H9 (cell line): ENCODE measurements at regions not wholly inside any gene's neighbourhood (a gene's known extent, or its start where the extent isn't known, plus 50 kb on each side); places are given as distances from the start of the nearest gene placed in this dataset.
"Not testable (repeated sequence)": the region's sequence is repeated elsewhere in the genome, so short reads cannot be mapped to it uniquely, and the experiment has no call there.

Experiments
- DNase-seq: peaks from one replicate; pipeline ENCODE4 v3.0.0-alpha.2; 2017
- H2AFZ ChIP-seq: one replicate; pipeline ENCODE4 v1.6.1; 2013; ENCODE audit warnings: mild to moderate bottlenecking, low read length, control low read depth, moderate library complexity
- H2AK5ac ChIP-seq: 2 replicates; pipeline ENCODE4 v1.6.1; 2013; ENCODE audit warnings: low read length, control low read depth, mixed read lengths; ENCODE audit not compliant: insufficient read length
- H2BK120ac ChIP-seq: one replicate; pipeline ENCODE4 v1.6.1; 2013; ENCODE audit warnings: low read depth, mild to moderate bottlenecking, low read length, control low read depth, inconsistent platforms; ENCODE audit not compliant: poor library complexity, severe bottlenecking
- H2BK12ac ChIP-seq: 2 replicates; pipeline ENCODE4 v1.6.1; 2013; ENCODE audit warnings: low read length, control low read depth, mixed read lengths, low read depth; ENCODE audit not compliant: insufficient read length
- H2BK15ac ChIP-seq: 2 replicates; pipeline ENCODE4 v1.6.1; 2013; ENCODE audit warnings: low read depth, low read length, control low read depth
- H2BK20ac ChIP-seq: one replicate; pipeline ENCODE4 v1.6.1; 2013; ENCODE audit warnings: low read depth, mild to moderate bottlenecking, low read length, control low read depth, inconsistent platforms; ENCODE audit not compliant: poor library complexity, severe bottlenecking
- H2BK5ac ChIP-seq: 2 replicates; pipeline ENCODE4 v1.6.1; 2013; ENCODE audit warnings: low read length, control low read depth, mixed read lengths; ENCODE audit not compliant: insufficient read length
- H3K14ac ChIP-seq: 2 replicates; pipeline ENCODE4 v1.6.1; 2013; ENCODE audit warnings: low read length, control low read depth; ENCODE audit not compliant: insufficient read depth
- H3K18ac ChIP-seq: 2 replicates; pipeline ENCODE4 v1.6.1; 2013; ENCODE audit warnings: low read depth, mild to moderate bottlenecking, mixed read lengths, low read length, control low read depth; ENCODE audit not compliant: insufficient read length
- H3K23ac ChIP-seq: 2 replicates; pipeline ENCODE4 v1.6.1; 2013; ENCODE audit warnings: low read length, control low read depth, mixed read lengths, low read depth; ENCODE audit not compliant: insufficient read length
- H3K23me2 ChIP-seq: 2 replicates; pipeline ENCODE4 v1.6.1; 2013; ENCODE audit warnings: low read depth, mild to moderate bottlenecking, mixed read lengths, low read length, control low read depth; ENCODE audit not compliant: insufficient read length, poor library complexity, severe bottlenecking
- H3K27ac ChIP-seq: 2 replicates; pipeline ENCODE4 v1.5.1; 2013; ENCODE audit warnings: low read length, control low read depth, mixed read lengths, low read depth; ENCODE audit not compliant: insufficient read length
- H3K27me3 ChIP-seq: 2 replicates; pipeline ENCODE4 v1.6.1; 2013; ENCODE audit warnings: low read length, control low read depth, inconsistent platforms; ENCODE audit not compliant: insufficient read depth
- H3K4ac ChIP-seq: 2 replicates; pipeline ENCODE4 v1.6.1; 2013; ENCODE audit warnings: low read depth, mild to moderate bottlenecking, control low read depth, inconsistent platforms, low read length, moderate library complexity
- H3K4me1 ChIP-seq: 2 replicates; pipeline ENCODE4 v1.6.1; 2013; ENCODE audit warnings: low read length, control low read depth, inconsistent platforms; ENCODE audit not compliant: insufficient read depth
- H3K4me2 ChIP-seq: 2 replicates; pipeline ENCODE4 v1.6.1; 2013; ENCODE audit warnings: low read length, control low read depth, mixed read lengths; ENCODE audit not compliant: insufficient read length, insufficient read depth
- H3K56ac ChIP-seq: 2 replicates; pipeline ENCODE4 v1.6.1; 2013; ENCODE audit warnings: low read depth, mild to moderate bottlenecking, mixed read lengths, low read length, control low read depth; ENCODE audit not compliant: insufficient read length
- H3K79me1 ChIP-seq: 2 replicates; pipeline ENCODE4 v1.6.1; 2013; ENCODE audit warnings: low read depth, mild to moderate bottlenecking, moderate library complexity, low read length, control low read depth, inconsistent platforms; ENCODE audit not compliant: insufficient read depth, poor library complexity, severe bottlenecking
- H3K79me2 ChIP-seq: 2 replicates; pipeline ENCODE4 v1.6.1; 2013; ENCODE audit warnings: low read length, control low read depth, inconsistent platforms; ENCODE audit not compliant: insufficient read depth
- H3K9ac ChIP-seq: 2 replicates; pipeline ENCODE4 v1.6.1; 2013; ENCODE audit warnings: low read length, control low read depth, mixed read lengths; ENCODE audit not compliant: insufficient read length; ENCODE audit errors: extremely low read depth
- H3K9me3 ChIP-seq: one replicate; pipeline ENCODE4 v1.6.1; 2013; ENCODE audit warnings: low read depth, low read length, inconsistent platforms; ENCODE audit not compliant: control insufficient read depth
- H3T11ph ChIP-seq: one replicate; pipeline ENCODE4 v1.6.1; 2013; ENCODE audit warnings: mild to moderate bottlenecking, low read length, control low read depth, inconsistent platforms
- H4K20me1 ChIP-seq: one replicate; pipeline ENCODE4 v1.6.1; 2013; ENCODE audit not compliant: control insufficient read depth, insufficient read length, insufficient read depth
- H4K5ac ChIP-seq: 2 replicates; pipeline ENCODE4 v1.6.1; 2013; ENCODE audit warnings: low read depth, mild to moderate bottlenecking, mixed read lengths, low read length, control low read depth; ENCODE audit not compliant: insufficient read length
- H4K8ac ChIP-seq: replicated peaks from 2 replicates; pipeline ENCODE4 v1.6.1; 2013; ENCODE audit warnings: low read length, control low read depth, mixed read lengths, low read depth; ENCODE audit not compliant: insufficient read length
- H4K91ac ChIP-seq: 2 replicates; pipeline ENCODE4 v1.6.1; 2013; ENCODE audit warnings: low read depth, mild to moderate bottlenecking, moderate library complexity, mixed read lengths, low read length, control low read depth; ENCODE audit not compliant: insufficient read length
- H3K27ac Mint-ChIP-seq, 3 experiments: 2 replicates in 2 of 3; 3 replicates in 1 of 3; pipeline ENCODE4 v1.8.0; 2020 to 2021; ENCODE audit warnings: mixed read lengths in 3 of 3, mild to moderate bottlenecking in 1 of 3, moderate library complexity in 1 of 3
- H3K27me3 Mint-ChIP-seq: 2 replicates; pipeline ENCODE4 v1.8.0; 2021; ENCODE audit warnings: low read depth, mild to moderate bottlenecking, moderate library complexity, mixed read lengths
- H3K36me3 Mint-ChIP-seq, 3 experiments: 2 replicates in 2 of 3; 3 replicates in 1 of 3; pipeline ENCODE4 v1.8.0; 2020 to 2021; ENCODE audit warnings: low read depth in 3 of 3, mixed read lengths in 3 of 3; ENCODE audit not compliant: insufficient read depth in 1 of 3
- H3K4me1 Mint-ChIP-seq, 2 experiments: 2 replicates each; pipeline ENCODE4 v1.8.0; 2020; ENCODE audit warnings: mixed read lengths in 2 of 2
- H3K4me3 Mint-ChIP-seq, 2 experiments: 2 replicates in 1 of 2; 3 replicates in 1 of 2; pipeline ENCODE4 v1.8.0; 2020 to 2021; ENCODE audit warnings: mild to moderate bottlenecking in 2 of 2, mixed read lengths in 2 of 2, moderate library complexity in 1 of 2
- H3K9me3 Mint-ChIP-seq, 2 experiments: 2 replicates in 1 of 2; 3 replicates in 1 of 2; pipeline ENCODE4 v1.8.0; 2020; ENCODE audit warnings: mild to moderate bottlenecking in 2 of 2, mixed read lengths in 2 of 2, moderate library complexity in 1 of 2
- CTCF ChIP-seq: fragments of 200-600 bp; sonication (generic); conservative IDR thresholded peaks from 3 replicates; pipeline ENCODE4 v1.8.0; 2021; ENCODE audit warnings: antibody characterized with exemption, mild to moderate bottlenecking
- WGBS: extraction: QIAGEN DNeasy Blood & Tissue Kit; methylation state at CpG from one replicate; pipeline ENCODE4 v1.1.7; 2013; ENCODE audit warnings: missing lambda C conversion rate, low lambda C conversion rate, mixed read lengths; ENCODE audit not compliant: insufficient read length; ENCODE audit errors: extremely low coverage; 5-methylcytosine and 5-hydroxymethylcytosine counted together

- Mint-ChIP-seq H3K36me3 (0 out of 7 replicates have a peak, but pooled peaks cover 0 to 3% (median 0%) of the 10 kb centered on the region in 3 experiments), H3K27ac (no peak overlapping the region; a peak in 1 of 7 replicates), H3K27me3 (no peaks in the 10 kb centered on the region), H3K9me3 (peaks cover 0 to 3% of the 10 kb centered on the region in 2 experiments; a peak in 1 of 5 replicates), H3K4me1 (peaks cover 0 to 4% of the 10 kb centered on the region in 2 experiments; a peak in 2 of 4 replicates), H3K4me3 (no peak overlapping the region)
- Histone ChIP-seq H3K4me1 (no peaks in the 10 kb centered on the region), H3K23ac (no peak overlapping the region), H2BK12ac (no peak overlapping the region), H3K9me3 (no peaks in the 10 kb centered on the region), H3K23me2 (no peaks in the 10 kb centered on the region), H3K79me1 (no peaks in the 10 kb centered on the region), H4K91ac (no peak overlapping the region), H2BK20ac (no peak overlapping the region), H2BK120ac (no peak overlapping the region), H2BK15ac (no peak overlapping the region), H3K9ac (no peak overlapping the region), H3K27ac (no peak overlapping the region), H4K20me1 (no peaks in the 10 kb centered on the region), H3K4ac (no peak overlapping the region), H2AFZ (no peak overlapping the region), H3T11ph (no peak overlapping the region), H3K79me2 (no peaks in the 10 kb centered on the region), H4K5ac (no peak overlapping the region), H4K8ac (no peak overlapping the region), H3K14ac (no peak overlapping the region), H3K4me2 (no peak overlapping the region), H2BK5ac (no peak overlapping the region), H3K56ac (no peak overlapping the region), H2AK5ac (no peak overlapping the region), H3K27me3 (no peaks in the 10 kb centered on the region), H3K18ac (no peak overlapping the region)
- WGBS = no CpG with 5 or more reads among the region's 1 CpG
- no peak for TF ChIP-seq CTCF
- DNase-seq = no peak
Measured at GRCh38 chr7:16086743-16087142, 334.6 kb downstream of the CRPPA start.

- not testable (repeated sequence) for H2BK5ac ChIP-seq, H3K9me3 Mint-ChIP-seq, H3K27me3 Mint-ChIP-seq, H3K4me1 ChIP-seq, H3K27ac ChIP-seq, H3K14ac ChIP-seq, H4K5ac ChIP-seq, H3T11ph ChIP-seq, H3K27me3 ChIP-seq, DNase-seq, H3K79me1 ChIP-seq, H3K56ac ChIP-seq, H3K4me1 Mint-ChIP-seq, H2BK15ac ChIP-seq, H3K36me3 Mint-ChIP-seq, H3K4me3 Mint-ChIP-seq, H3K4ac ChIP-seq, H2BK12ac ChIP-seq, H3K18ac ChIP-seq, H4K8ac ChIP-seq, H3K9ac ChIP-seq, H2AFZ ChIP-seq, H3K23ac ChIP-seq, H2BK20ac ChIP-seq, H4K91ac ChIP-seq, H2BK120ac ChIP-seq, H4K20me1 ChIP-seq, H3K4me2 ChIP-seq, H3K27ac Mint-ChIP-seq, H3K23me2 ChIP-seq, H3K9me3 ChIP-seq, H2AK5ac ChIP-seq, H3K79me2 ChIP-seq
- no CpG with 5 or more reads among the region's 6 CpGs for WGBS
Measured at GRCh38 chr7:16085780-16086179, 335.6 kb downstream of the CRPPA start.
